ENCODE measurements at regions not wholly inside any gene's neighbourhood (a gene's known extent, or its start where the extent isn't known, plus 50 kb on each side); places are given as distances from the start of the nearest gene placed in this dataset.

DNA sequence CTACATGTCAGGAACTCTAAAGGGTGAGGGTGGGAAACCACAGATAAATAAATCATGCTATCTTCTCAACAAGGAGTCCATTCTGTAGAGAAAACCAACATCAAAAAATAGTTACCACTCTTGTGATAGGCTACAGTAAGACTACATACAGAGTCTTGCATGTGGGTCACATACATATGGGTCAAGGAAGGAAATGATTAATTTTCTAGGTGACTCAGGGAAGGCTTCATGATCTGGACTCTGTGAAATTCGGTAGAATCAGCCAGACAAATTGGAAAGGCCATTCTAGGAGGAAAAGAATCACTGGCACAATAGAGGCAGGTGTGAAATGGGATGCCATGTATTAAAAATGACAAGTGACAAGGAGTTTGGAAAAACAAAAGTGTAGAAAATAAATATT lies 638.9 kb downstream of the LIG4 start:
- H3K9me3 Mint-ChIP-seq (ENCODE audit: unreplicated experiment), result peaks cover 9% of the 10 kb centered on the region
- Histone ChIP-seq H3K4me1 (no peaks in the 10 kb centered on the region), H3K27me3 (replicated peaks; ENCODE audit: control insufficient read depth, insufficient read depth, low read length) (no peaks in the 10 kb centered on the region), H3K4me3 (ENCODE audit: low read depth, low read length) (no peak overlapping the region), H3K9me3 (no peaks in the 10 kb centered on the region; the same call in 1 of the 2 replicates), H3K36me3 (ENCODE audit: control insufficient read depth, insufficient read depth, low read length) (no peaks in the 10 kb centered on the region)
- POLR2A ChIA-PET, result no interaction called here
- peaks cover 13% of the 10 kb centered on the region for H3K27me3 Mint-ChIP-seq (ENCODE audit: insufficient read depth, unreplicated experiment)
- intact Hi-C loops (cut with micrococcal nuclease; ENCODE audit: unreplicated experiment), result loop anchor here (10.0 kb wide), 1 partner anchor 622 kb away; no protein-coding TSS in a partner anchor
- no peaks in the 10 kb centered on the region for H3K4me1 Mint-ChIP-seq (ENCODE audit: low read depth, unreplicated experiment)
- BruUV-seq (replicated peaks), result no TSS peak
- TF ChIP-seq, protein P1, sequence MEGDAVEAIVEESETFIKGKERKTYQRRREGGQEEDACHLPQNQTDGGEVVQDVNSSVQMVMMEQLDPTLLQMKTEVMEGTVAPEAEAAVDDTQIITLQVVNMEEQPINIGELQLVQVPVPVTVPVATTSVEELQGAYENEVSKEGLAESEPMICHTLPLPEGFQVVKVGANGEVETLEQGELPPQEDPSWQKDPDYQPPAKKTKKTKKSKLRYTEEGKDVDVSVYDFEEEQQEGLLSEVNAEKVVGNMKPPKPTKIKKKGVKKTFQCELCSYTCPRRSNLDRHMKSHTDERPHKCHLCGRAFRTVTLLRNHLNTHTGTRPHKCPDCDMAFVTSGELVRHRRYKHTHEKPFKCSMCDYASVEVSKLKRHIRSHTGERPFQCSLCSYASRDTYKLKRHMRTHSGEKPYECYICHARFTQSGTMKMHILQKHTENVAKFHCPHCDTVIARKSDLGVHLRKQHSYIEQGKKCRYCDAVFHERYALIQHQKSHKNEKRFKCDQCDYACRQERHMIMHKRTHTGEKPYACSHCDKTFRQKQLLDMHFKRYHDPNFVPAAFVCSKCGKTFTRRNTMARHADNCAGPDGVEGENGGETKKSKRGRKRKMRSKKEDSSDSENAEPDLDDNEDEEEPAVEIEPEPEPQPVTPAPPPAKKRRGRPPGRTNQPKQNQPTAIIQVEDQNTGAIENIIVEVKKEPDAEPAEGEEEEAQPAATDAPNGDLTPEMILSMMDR (IDR thresholded peaks at IDR 0.05; ENCODE audit: insufficient read depth in 1 of 2, low read depth in 1 of 2, low read length in 1 of 2, severe bottlenecking in 1 of 2, unreplicated experiment in 1 of 2), result no peak
- no peak overlapping the region for H3K4me3 Mint-ChIP-seq (ENCODE audit: unreplicated experiment)
- H3K27ac Mint-ChIP-seq (ENCODE audit: unreplicated experiment), result no peak overlapping the region
- CTCF ChIA-PET, result no interaction called here
- H3K36me3 Mint-ChIP-seq (ENCODE audit: insufficient read depth, unreplicated experiment), result no peaks in the 10 kb centered on the region
- DNase-seq, result no peak

DNA sequence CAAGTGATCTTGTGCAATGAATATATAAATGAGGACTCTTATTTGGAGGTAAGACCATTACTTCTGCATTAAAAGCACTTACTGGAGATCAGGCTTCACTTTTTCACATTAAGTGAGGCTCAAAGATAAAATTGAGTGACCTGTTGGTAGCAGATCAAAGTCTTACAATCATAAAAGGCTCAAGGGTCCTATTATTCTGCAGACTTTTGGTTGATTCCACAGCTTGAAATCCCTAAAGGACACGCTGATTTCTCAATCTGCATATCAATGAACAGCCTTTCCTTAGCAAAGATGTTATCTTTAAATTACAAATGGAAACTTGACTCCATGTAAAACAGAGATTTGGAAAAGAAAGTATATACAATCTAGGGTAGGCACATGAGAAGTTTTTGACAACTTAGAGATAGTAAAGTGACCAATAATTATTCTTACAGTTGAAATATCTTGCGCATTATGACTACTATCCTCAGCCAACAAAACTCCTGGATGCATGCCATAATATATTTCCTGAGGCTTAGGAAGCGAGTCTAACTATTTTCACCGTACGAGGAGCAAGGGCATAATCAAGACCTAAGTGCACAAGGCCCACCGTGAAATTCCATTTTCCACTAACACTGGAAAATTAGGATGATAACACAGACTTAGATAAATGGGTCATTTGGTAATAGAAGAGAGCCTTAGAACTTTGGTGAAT lies 640.7 kb downstream of the LIG4 start:
- H3K36me3 ChIP-seq (ENCODE audit: control insufficient read depth, insufficient read depth, low read length), result no peaks in the 10 kb centered on the region
- H3K4me1 Mint-ChIP-seq (ENCODE audit: low read depth, unreplicated experiment), result no peaks in the 10 kb centered on the region
- H3K27me3 Mint-ChIP-seq (ENCODE audit: insufficient read depth, unreplicated experiment), result peaks cover 13% of the 10 kb centered on the region
- no peaks in the 10 kb centered on the region for H3K9me3 ChIP-seq
- CTCF ChIA-PET, result no interaction called here
- no peak overlapping the region for H3K4me3 ChIP-seq (ENCODE audit: low read depth, low read length)
- POLR2A ChIA-PET, result no interaction called here
- TF ChIP-seq, protein P1 (IDR thresholded peaks at IDR 0.05; ENCODE audit: insufficient read depth in 1 of 2, low read depth in 1 of 2, low read length in 1 of 2, severe bottlenecking in 1 of 2, unreplicated experiment in 1 of 2), result no peak
- H3K36me3 Mint-ChIP-seq (ENCODE audit: insufficient read depth, unreplicated experiment), result no peaks in the 10 kb centered on the region
- H3K27me3 ChIP-seq (replicated peaks; ENCODE audit: control insufficient read depth, insufficient read depth, low read length), result no peaks in the 10 kb centered on the region
- H3K27ac Mint-ChIP-seq (ENCODE audit: unreplicated experiment), result no peak overlapping the region
- H3K4me1 ChIP-seq, result no peaks in the 10 kb centered on the region
- intact Hi-C loops (cut with micrococcal nuclease; ENCODE audit: unreplicated experiment), result loop anchor here (10.0 kb wide), 1 partner anchor 620 kb away; no protein-coding TSS in a partner anchor
- no peaks in the 10 kb centered on the region for H3K9me3 Mint-ChIP-seq (ENCODE audit: unreplicated experiment)
- BruUV-seq (replicated peaks), result no TSS peak
- no peak overlapping the region for H3K4me3 Mint-ChIP-seq (ENCODE audit: unreplicated experiment)
- DNase-seq, result no peak

DNA sequence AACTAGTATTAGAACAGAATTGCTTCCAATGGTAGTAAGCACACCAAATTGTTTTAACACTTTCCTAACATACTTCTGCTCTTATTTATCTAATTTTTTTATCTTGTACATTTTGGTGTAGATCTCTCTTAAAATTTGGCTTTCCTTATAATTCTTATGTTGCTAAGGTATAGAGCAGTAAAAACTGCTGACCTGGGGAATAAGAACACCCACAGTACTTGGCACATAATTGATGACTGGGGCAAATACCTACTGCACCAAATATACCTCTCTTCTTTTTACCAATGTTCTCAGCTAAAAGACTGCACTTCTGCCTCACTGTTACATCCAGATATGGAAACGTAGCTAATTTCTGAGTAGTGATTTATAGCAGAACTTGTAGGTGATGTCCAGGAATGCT lies 642.2 kb downstream of the LIG4 start:
- intact Hi-C loops (cut with micrococcal nuclease; ENCODE audit: unreplicated experiment), result loop anchor here (10.0 kb wide), 1 partner anchor 618 kb away; no protein-coding TSS in a partner anchor

More for the DNA sequence above, 642.2 kb downstream of the LIG4 start:
- Mint-ChIP-seq H3K4me3 (ENCODE audit: unreplicated experiment) (no peak overlapping the region), H3K4me1 (ENCODE audit: low read depth, unreplicated experiment) (no peaks in the 10 kb centered on the region), H3K27ac (ENCODE audit: unreplicated experiment) (no peak overlapping the region), H3K9me3 (ENCODE audit: unreplicated experiment) (no peaks in the 10 kb centered on the region), H3K27me3 (ENCODE audit: insufficient read depth, unreplicated experiment) (peaks cover 13% of the 10 kb centered on the region), H3K36me3 (ENCODE audit: insufficient read depth, unreplicated experiment) (no peaks in the 10 kb centered on the region)
- Histone ChIP-seq H3K27me3 (replicated peaks; ENCODE audit: control insufficient read depth, insufficient read depth, low read length) (no peaks in the 10 kb centered on the region), H3K9me3 (no peaks in the 10 kb centered on the region; the same call in 1 of the 2 replicates), H3K36me3 (ENCODE audit: control insufficient read depth, insufficient read depth, low read length) (no peaks in the 10 kb centered on the region), H3K4me1 (no peaks in the 10 kb centered on the region), H3K4me3 (ENCODE audit: low read depth, low read length) (no peak overlapping the region)
- TF ChIP-seq, protein P1 (IDR thresholded peaks at IDR 0.05; ENCODE audit: insufficient read depth in 1 of 2, low read depth in 1 of 2, low read length in 1 of 2, severe bottlenecking in 1 of 2, unreplicated experiment in 1 of 2), result no peak
- no peak for DNase-seq
- ChIA-PET POLR2A (no interaction called here), CTCF (no interaction called here)
- BruUV-seq (replicated peaks), result no TSS peak
